ENCODE measurements at regions not wholly inside any gene's neighbourhood (a gene's known extent, or its start where the extent isn't known, plus 50 kb on each side); places are given as distances from the start of the nearest gene placed in this dataset.

- TF ChIP-seq CTCF (IDR thresholded peaks at IDR 0.05; ENCODE audit: control extremely low read depth in 1 of 3, insufficient read depth in 1 of 3, low read depth in 1 of 3, low read length in 3 of 3): no peak
- no peak for TF ChIP-seq CBX5 (IDR thresholded peaks at IDR 0.05; ENCODE audit: low read depth, low read length)
- TF ChIP-seq ZNF274 (IDR thresholded peaks at IDR 0.05; ENCODE audit: borderline replicate concordance, extremely low read depth, low read length): no peak
- TF ChIP-seq CHD1 (IDR thresholded peaks at IDR 0.05; ENCODE audit: low read depth, low read length): no peak
- no peak for TF ChIP-seq SP1 (IDR thresholded peaks at IDR 0.05; ENCODE audit: low read depth, low read length)
- TF ChIP-seq POLR2A (IDR thresholded peaks at IDR 0.05; ENCODE audit: control extremely low read depth in 1 of 2, low read depth in 2 of 2, low read length in 2 of 2): no peak
These were observed 141.4 kb downstream of the TMEM38B start for GRCh38 chr9:105835721-105836120.

Measured in H1 (cell line).